GM19397 (cell line): ENCODE measurements at regions not wholly inside any gene's neighbourhood (a gene's known extent, or its start where the extent isn't known, plus 50 kb on each side); places are given as distances from the start of the nearest gene placed in this dataset.
"Not testable (repeated sequence)": the region's sequence is repeated elsewhere in the genome, so short reads cannot be mapped to it uniquely, and the experiment has no call there.

Experiments used
- ATAC-seq: cut with Tn5 transposase; IDR thresholded peaks from one replicate; pipeline ENCODE4 v1.9.1; 2021; ENCODE audit warnings: mild to moderate bottlenecking, moderate library complexity; ENCODE audit not compliant: unreplicated experiment

DNA sequence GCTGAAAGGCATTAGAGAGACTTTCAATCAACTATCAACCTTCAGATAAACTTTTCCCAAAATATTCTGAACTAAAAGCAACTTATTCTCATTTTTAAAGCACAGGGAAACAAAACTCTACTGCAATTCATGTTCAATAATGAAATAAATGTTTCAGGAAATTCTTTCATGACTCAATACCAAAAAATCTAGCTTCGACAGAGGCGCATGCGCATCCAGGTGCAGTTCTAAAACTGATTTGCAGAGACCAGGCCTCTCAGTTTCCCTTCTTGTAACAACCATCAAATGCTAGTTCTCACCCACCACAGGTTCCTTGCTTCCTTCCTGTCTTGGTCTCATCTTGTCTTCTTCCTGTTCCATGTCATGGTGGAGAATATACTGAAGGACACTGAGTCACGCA lies 55.3 kb upstream of the NRBF2 start:
- no peak for ATAC-seq

DNA sequence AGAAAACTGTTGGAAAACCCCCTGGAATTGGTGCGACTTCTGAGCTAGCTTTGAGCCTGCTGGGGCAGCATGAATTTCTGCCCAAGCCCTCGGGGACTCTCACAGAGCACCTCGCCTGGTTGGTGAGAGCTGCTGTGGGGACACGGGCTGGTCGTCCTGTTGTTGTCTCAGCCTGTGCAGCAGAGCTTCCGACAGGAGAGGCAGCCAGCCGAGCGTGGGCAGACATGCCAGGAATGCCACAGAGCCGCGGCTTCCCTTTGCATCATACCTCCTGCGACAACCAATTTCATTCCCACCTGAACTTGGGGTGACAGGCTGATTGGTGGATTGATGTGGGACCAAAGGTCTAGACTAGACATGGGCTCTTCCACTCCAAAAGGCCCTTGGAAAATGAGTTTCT lies 60.2 kb upstream of the NRBF2 start:
- ATAC-seq = no peak

DNA sequence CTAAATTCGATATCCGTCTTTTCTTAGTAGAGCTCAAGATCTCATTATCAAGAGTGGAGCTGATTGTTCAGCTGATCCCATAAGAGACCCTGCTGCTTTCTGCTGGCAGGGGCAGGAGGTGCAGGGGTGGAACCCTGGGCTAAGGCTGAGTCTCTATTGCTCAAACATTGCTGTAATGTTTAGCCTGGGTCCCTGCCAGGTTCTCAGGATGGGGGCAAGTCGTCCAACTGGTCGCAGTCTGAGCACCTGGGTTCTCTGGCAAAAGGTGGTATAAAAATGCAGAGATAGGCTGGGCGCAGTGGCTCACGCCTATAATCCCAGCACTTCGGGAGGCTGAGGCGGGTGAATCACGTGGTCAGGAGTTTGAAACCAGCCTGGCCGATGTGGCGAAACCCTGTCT lies 62.0 kb upstream of the NRBF2 start:
- ATAC-seq = no peak

DNA sequence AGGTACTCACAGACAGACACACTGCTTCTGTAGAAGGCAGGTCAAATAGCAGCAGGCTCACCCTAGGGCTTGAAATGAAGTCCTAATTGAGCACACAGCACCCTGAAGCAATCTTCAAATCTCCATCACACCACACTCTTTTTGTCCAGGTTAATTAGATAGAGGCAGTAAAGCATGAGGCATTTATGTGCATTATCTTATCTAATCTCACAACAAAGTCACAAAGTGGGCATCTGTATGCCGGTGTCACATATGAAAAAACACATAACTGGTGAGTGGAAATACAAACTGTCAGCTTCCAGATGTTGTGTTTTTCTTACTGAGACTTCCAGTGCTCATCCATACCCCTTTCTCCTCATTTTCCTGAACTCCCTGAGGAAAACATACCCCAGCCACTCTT lies 63.8 kb upstream of the NRBF2 start:
- no peak for ATAC-seq

DNA sequence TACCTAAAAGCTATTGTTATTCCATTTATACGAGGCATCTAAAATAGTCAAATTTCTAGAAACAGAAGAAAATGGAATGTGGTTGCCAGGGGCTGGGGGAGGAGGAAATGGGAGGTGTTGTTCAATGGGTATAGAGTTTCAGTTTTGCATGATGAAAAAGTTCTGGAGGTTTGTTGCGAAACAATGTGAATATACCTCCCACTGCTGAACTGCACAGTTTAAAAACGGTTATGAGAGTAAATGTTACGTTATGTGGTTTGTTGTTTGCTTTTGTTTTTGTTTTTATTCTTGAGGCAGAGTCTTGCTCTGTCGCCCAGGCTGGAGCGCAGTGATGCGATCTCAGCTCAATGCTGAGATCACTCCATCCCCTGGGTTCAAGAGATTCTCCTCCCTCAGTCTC lies 64.9 kb upstream of the NRBF2 start:
- ATAC-seq = no peak

DNA sequence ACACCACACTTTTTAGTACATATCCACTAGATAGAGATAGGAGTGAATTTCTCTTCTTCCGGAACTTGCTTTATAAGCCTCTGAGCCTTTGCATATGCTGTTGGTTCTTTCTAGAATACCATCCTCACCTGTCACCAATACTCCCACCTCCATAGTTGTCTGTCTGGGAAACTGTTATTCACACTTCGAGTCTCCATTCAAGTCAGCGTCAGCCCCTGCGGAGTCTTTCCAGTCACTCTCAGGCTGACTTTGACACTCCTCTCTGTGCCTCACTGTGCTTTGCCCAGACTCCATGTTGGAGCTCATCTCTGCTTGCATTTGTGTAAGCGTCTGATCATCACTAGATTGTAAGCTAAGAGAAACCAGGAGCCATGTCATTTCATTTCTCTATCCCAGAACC lies 66.5 kb upstream of the NRBF2 start:
- no peak for ATAC-seq

DNA sequence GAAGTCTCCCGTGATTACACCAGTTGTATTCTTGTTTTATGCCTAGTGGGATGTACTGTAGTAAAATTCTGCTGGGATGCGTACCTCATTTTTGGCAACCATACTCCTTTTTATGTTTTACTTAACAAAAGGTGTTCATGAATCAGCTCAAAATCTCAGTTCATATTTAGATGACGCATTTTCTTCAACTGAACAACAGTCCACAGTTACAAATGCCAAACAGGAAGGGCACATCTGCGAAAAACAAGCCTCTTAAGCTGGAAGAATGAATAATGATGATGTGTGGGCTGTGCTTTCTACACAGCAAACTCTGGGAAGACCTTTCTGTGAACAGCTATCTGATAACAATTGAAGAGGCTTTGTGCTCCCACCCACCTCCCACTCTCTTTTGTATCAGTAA lies 68.4 kb upstream of the NRBF2 start:
- no peak for ATAC-seq

DNA sequence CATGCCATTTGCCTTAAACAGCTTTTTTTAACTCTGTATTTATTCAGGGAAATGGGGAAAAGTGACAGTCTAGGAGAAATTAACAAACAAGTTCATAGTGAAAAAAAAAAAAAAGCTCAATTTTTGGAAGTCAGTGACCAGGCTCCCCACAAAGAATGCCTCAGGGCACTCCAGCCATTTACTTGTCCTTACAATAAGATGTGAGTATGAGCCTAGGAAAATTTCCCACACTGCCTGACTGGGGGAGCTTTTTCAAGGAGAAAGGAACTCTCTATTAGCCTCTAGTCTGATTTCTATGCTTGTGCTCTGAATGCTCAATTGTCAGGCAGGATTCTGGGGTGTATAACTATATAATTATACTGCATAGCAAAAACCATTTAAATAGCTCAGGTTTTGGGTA lies 74.9 kb upstream of the NRBF2 start:
- ATAC-seq = no peak

DNA sequence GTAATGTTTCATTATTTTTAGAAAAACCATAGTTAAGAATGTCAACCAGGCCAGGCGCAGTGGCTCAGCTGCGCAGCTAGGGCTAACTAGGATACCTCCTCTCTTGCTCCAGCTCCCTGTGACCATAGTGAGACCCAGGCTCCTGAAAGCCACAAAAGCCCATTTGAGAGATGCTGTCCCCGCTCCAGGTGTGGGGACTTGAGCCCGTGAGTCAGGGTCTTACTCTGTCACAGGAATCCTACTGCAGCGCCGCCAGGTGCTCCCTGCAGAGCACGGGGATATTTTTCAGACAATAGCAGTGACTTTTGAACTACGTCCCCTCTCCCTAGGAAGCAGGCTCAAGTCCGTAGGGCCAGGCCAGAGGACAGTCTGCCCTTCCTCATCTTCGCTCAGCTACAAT lies 75.6 kb upstream of the NRBF2 start:
- no peak for ATAC-seq

DNA sequence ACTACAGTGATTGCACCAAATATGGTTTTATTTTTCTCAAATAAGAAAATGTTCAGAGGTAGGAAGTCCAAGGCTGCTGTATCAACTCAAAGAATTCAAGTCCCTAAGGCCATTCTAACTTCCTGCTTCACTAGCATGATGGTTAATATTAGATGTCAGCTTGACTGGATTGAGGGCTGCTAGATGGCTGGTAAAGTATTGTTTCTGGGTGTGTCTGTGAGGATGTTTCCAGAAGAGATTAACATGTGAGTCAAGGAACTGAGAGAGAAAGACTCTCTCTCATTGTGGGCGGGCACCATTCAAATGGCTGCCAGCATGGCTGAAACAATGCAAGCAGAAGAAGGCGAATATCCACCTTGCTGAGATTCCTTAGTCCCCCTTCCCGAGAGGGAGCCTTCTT lies 77.4 kb upstream of the NRBF2 start:
- ATAC-seq = no peak

DNA sequence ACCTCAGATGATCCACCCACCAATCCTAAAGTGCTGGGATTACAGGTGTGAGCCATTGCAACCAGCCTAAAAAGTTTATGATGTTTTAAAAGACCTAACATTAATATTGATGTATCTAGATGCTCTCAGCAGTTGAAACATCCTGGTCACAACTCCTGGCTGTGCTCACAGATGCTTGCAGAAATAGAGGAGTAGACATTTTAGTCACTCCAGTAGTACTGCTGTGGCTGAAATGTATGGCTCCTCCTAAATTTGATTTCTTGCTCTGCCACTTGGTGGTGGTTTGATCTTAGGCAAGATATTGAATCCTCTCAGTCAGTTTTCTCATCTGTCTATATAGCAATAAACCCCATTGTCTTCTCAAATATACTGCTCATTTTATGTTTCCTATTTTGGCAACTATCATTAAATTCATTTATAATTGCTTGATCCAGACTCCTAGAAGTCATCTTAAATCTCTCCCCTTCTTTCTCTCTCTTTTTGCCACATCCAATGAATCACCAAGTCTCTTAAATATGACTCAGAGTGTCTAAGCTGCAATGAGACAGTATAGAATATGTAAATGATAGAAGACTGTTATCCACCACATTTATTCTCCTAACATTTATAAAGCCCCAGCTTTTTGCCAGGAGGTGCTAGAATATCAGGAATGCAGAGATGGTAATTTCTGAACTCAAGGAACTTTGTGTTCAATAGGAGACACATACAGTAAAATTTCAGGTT lies 78.1 kb upstream of the NRBF2 start:
- ATAC-seq = no peak

DNA sequence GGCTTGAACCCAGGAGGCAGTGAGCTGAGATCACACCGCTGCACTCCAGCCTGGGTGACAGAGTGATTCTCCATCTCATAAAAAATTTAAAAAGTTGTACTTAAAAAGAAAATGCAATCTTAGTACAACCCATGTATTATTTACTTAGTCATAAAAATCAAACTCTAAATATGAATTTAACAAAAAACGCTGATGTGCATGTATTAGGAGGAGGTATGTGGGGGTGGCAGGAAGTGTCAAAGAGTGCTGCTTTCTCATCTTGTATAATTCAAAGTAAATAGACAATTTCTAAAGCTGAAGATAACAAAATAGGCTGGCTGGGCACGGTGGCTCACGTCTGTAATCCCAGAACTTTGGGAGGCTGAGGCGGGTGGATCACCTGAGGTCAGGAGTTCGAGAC lies 81.0 kb upstream of the NRBF2 start:
- no peak for ATAC-seq

DNA sequence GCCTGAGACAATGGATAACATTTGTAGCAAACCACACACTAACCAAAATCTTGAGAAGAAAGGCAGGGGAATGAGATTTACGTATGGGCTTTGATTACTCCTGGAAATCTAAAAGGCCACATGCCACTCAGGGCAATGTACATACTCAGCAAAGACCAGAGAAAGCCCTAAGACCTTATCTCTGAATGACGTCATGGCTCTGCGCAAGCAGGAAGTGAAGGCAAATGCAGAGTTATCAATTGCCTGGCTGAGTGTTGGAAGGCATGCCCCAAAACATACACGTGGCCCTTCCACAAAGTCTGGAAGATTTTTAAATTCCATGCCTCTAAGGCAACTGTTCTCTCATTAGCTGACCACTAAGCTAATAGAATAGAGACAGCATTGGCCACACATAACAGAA lies 90.9 kb upstream of the NRBF2 start:
- no peak for ATAC-seq

DNA sequence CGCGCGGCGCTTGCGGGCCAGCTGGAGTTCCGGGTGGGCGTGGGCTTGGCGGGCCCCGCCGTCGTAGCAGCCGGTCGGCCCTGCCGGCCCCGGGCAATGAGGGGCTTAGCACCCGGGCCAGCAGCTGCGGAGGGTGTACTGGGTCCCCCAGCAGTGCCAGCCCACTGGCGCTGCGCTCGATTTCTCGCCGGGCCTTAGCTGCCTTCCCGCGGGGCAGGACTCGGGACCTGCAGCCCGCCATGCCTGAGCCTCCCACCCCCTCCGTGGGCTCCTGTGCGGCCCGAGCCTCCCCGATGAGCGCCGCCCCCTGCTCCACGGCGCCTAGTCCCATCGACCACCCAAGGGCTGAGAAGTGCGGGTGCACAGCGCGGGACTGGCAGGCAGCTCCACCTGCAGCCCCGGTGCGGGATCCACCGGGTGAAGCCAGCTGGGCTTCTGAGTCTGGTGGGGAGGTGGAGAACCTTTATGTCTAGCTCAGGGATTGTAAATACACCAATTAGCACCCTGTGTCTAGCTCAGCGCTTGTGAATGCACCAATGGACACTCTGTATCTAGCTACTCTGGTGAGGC lies 99.4 kb upstream of the NRBF2 start:
- not testable (repeated sequence) for ATAC-seq

DNA sequence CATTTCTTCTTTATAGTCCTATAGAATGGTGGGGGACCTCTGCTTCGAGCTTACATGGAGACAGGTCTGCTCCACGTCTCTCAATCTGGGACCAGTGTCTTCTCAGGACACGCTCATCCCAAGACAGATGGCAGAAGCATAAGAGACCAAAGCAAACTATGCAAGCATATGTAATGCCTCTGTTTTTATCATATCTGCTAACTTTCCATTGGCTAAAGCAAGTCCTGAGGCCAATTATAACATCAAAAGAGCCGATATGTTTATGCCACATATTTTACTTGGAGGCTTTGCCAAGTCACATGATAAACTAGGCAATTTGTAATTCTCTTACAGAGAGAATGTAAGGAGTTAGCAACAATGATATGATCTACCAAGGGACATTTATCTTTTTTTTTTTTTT lies 102.6 kb upstream of the NRBF2 start:
- no peak for ATAC-seq

DNA sequence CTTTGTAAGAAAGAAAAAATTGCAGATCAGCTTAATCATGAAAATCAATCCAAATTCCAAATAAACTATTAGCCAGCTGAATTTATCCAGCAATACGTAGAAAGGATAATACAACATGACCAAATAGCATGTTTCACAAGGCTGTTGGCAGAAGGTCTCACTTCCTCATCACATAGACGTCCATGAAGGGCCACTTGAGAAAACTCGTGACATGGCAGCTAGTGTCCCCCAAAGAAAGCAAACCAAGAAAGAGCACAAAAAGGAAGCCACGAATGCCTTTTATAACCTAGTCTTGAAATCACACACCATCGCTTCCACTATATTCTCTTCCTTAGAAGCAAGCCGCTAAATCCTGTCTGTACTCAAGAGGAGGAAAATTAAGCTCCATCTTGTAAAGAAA lies 105.6 kb upstream of the NRBF2 start:
- ATAC-seq = no peak

DNA sequence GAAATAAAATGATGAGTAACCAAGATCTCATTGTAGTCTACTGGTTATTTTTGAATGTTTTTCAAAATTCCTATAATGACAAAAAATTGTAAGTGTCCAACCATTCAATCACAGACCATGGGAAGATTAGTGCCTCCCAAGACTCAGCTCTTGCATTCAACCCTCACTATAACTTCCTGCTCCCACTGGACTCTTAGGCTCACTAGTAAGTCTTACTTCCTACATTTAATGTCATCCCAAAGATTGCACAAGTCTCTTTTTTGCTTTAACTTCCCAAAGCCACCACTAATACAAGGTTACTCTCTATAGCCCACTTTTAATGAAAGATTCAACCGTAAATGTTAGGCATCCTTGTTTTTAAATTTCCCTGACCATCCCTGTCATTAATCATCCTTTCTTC lies 111.9 kb upstream of the NRBF2 start:
- no peak for ATAC-seq

DNA sequence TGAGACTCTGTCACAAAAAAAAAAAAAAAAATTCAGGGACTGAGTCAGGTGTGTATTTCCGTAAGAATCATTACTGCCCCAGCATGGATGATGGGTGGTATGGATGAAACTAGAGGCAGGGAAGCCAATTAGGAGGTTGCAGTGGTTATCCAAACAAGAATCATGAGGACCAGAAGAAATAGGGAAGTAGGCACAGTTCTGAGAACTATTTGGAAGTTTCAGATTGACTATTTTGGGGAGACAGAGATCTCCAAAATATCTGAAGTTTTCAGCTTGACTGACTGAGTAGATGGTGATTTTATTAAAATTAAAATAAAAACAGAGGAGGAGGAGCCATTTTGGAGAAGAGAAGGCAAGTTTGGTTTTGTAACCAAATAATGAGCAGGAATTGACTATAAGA lies 119.4 kb upstream of the NRBF2 start:
- ATAC-seq = no peak

DNA sequence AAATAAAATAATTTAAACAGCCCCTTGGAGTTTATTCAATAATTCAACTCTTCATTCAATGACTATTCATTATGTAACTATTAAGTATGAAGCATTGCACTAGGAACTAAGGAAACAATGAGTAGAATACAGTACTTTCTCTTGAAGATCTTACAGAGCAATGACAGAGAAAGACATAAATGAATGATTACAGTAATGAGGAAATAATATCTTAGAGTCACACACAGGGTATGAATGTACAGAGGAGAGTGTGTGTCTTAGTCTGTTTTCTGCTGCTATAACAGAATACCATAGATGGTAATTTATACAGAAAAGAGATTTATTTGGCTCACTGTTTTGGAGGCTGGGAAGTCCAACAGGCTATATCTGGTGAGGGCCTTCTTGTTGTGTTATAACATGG lies 120.5 kb upstream of the NRBF2 start:
- ATAC-seq = no peak

DNA sequence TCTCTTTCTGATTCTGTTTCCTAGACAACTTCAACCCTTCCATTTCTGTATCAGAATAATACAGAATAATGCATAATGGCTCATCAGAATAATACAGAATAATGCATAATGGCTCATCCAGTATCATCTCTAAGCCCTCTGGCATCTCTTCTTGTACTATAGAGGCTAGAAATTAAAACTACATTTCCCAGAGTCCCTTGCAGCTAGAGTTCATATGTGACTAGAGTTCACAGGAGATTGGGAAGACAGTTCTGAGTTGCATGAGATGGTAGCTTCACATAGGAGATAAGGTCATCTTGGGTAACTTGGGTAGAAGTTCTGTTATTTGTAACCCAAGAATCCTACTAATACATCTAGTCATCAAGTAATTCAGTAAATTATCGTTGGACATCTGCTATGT lies 122.9 kb upstream of the NRBF2 start:
- no peak for ATAC-seq

DNA sequence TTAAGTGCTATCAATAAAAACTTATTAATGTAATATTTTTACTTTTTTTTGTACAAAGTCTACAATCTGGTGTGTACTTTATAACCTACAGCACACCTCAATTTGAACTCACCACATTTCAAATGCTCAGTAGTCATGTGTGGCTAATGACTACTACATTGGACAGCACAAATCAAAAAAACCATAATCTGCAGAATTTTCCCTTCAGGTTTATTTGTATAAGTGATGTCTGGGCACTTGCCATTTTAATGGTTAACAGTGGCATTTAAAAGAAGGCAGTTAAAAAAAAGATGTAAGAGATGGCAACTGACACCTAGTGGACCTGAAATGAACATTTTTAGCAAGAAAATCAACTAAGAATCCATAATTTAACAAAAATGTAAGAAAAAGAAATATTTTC lies 124.6 kb upstream of the NRBF2 start:
- no peak for ATAC-seq

DNA sequence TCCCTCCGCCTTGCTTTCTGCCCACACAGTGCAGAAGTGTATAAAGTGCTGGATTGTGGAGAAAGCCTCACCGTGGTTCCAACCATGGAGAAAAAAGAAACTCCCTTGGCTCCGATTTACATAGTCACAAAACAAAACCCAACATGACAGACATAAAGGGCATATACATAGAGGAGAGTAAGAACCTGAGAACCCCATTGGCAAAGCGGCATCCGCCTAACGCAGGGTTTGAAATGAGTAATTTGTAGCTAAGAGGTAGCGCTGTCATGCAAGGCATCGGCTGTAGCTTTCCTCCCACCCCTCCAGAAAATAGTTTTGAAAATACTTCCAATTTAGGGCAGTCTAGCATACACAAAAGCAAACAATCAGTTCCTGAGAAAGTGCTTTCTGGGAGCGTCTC lies 126.0 kb upstream of the NRBF2 start:
- ATAC-seq = no peak

DNA sequence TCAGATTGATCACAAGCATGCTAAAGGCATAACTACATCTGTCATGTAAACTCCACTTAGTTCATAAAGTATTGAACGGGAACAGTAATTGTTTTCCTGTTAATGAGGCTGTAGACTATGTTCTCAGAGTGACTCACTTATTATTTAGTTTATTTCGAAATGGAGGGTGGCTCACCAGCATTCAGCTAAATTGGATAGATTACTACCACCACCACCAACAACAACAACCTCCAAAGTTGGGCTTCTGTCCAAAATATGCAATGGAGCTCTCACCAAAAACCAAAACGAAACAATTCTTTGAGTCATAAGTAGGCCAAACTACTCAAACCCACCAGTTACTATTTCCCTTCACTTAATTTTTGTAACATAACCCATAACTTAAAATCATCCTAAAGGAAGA lies 127.9 kb upstream of the NRBF2 start:
- no peak for ATAC-seq
